Liver (tissue), 8 donors: ENCODE measurements at regions not wholly inside any gene's neighbourhood (a gene's known extent, or its start where the extent isn't known, plus 50 kb on each side); places are given as distances from the start of the nearest gene placed in this dataset.

ENCODE experiments used
- DNase-seq: peaks from one replicate; pipeline ENCODE4 v3.0.0-alpha.2; 2017; ENCODE audit warnings: low spot score
- H3K27ac ChIP-seq, 2 donors: one replicate each; pipeline ENCODE4 v1.7.0; 2013; ENCODE audit warnings: inconsistent platforms in 2 of 2, low read length in 2 of 2, control low read depth in 1 of 2, low read depth in 1 of 2, mild to moderate bottlenecking in 1 of 2
- H3K27me3 ChIP-seq, 4 donors: one replicate each; pipeline versions ENCODE4 v1.6.1 to v1.7.0; 2013; ENCODE audit warnings: low read length in 3 of 4, inconsistent platforms in 1 of 4, mild to moderate bottlenecking in 1 of 4, moderate library complexity in 1 of 4; ENCODE audit not compliant: control insufficient read depth in 4 of 4, insufficient read depth in 4 of 4
- H3K36me3 ChIP-seq, 4 donors: one replicate each; pipeline versions ENCODE4 v1.6.1 to v1.7.0; 2013; ENCODE audit warnings: low read length in 3 of 4, mild to moderate bottlenecking in 3 of 4, low read depth in 1 of 4, moderate library complexity in 1 of 4; ENCODE audit not compliant: control insufficient read depth in 4 of 4, insufficient read depth in 3 of 4
- H3K4me1 ChIP-seq, 4 donors: one replicate each; pipeline versions ENCODE4 v1.6.1 to v1.7.0; 2013; ENCODE audit warnings: low read length in 3 of 4, mild to moderate bottlenecking in 3 of 4, moderate library complexity in 1 of 4; ENCODE audit not compliant: control insufficient read depth in 4 of 4, insufficient read depth in 4 of 4
- H3K4me3 ChIP-seq, 3 donors: one replicate each; pipeline versions ENCODE4 v1.6.1 to v1.7.0; 2013; ENCODE audit warnings: low read length in 3 of 3, control low read depth in 1 of 3, low read depth in 1 of 3, mild to moderate bottlenecking in 1 of 3
- H3K9ac ChIP-seq, 2 donors: one replicate each; pipeline ENCODE4 v1.7.0; 2013; ENCODE audit warnings: low read length in 2 of 2, mild to moderate bottlenecking in 2 of 2, moderate library complexity in 2 of 2, control low read depth in 1 of 2, low read depth in 1 of 2
- H3K9me3 ChIP-seq, 4 donors: one replicate each; pipeline versions ENCODE4 v1.6.1 to v1.7.0; 2013; ENCODE audit warnings: low read length in 3 of 4; ENCODE audit not compliant: control insufficient read depth in 4 of 4
- ATF3 ChIP-seq: IDR thresholded peaks from 2 replicates; pipeline ENCODE4 v1.6.1; 2016; ENCODE audit warnings: antibody characterized with exemption
- CTCF ChIP-seq: fragments of 150-350 bp; IDR thresholded peaks from 2 replicates; pipeline ENCODE4 v1.5.1; 2017; ENCODE audit warnings: improper control_type of control experiment, low read depth, low read length; ENCODE audit not compliant: missing input control
- EGR1 ChIP-seq, 2 donors: IDR thresholded peaks; 2 replicates each; pipeline ENCODE4 v1.6.1; 2016 to 2018; ENCODE audit warnings: antibody characterized with exemption in 2 of 2, low read depth in 2 of 2
- FOXA1 ChIP-seq: IDR thresholded peaks from 2 replicates; pipeline ENCODE4 v1.6.1; 2016; ENCODE audit warnings: antibody characterized with exemption
- FOXA2 ChIP-seq: IDR thresholded peaks from 2 replicates; pipeline ENCODE4 v1.6.1; 2016; ENCODE audit warnings: antibody characterized with exemption
- GABPA ChIP-seq, 2 donors: IDR thresholded peaks in 1 of 2; conservative IDR thresholded peaks in 1 of 2; 2 replicates each; pipeline ENCODE4 v1.6.1; 2016; ENCODE audit warnings: antibody characterized with exemption in 2 of 2, mild to moderate bottlenecking in 1 of 2, moderate library complexity in 1 of 2
- HNF4A ChIP-seq, 2 donors: conservative IDR thresholded peaks; 2 replicates each; pipeline ENCODE4 v1.6.1; 2016; ENCODE audit warnings: antibody characterized with exemption in 2 of 2, mild to moderate bottlenecking in 2 of 2
- HNF4G ChIP-seq: IDR thresholded peaks from 2 replicates; pipeline ENCODE4 v1.6.1; 2016; ENCODE audit warnings: antibody characterized with exemption
- JUND ChIP-seq, 2 donors: IDR thresholded peaks; 2 replicates each; pipeline ENCODE4 v1.6.1; 2016; ENCODE audit warnings: antibody characterized with exemption in 2 of 2
- MAX ChIP-seq: IDR thresholded peaks from 2 replicates; pipeline ENCODE4 v1.6.1; 2016; ENCODE audit warnings: antibody characterized with exemption
- NR2F2 ChIP-seq: IDR thresholded peaks from 2 replicates; pipeline ENCODE4 v1.6.1; 2016; ENCODE audit warnings: antibody characterized with exemption
- RAD21 ChIP-seq, 2 donors: IDR thresholded peaks; 2 replicates each; pipeline ENCODE4 v1.6.1; 2016; ENCODE audit warnings: antibody characterized with exemption in 2 of 2, mild to moderate bottlenecking in 2 of 2
- REST ChIP-seq: IDR thresholded peaks from 2 replicates; pipeline ENCODE4 v1.6.1; 2016; ENCODE audit warnings: antibody characterized with exemption, mild to moderate bottlenecking
- RXRA ChIP-seq, 2 donors: IDR thresholded peaks; 2 replicates each; pipeline ENCODE4 v1.6.1; 2017 to 2018; ENCODE audit warnings: antibody characterized with exemption in 2 of 2, mild to moderate bottlenecking in 1 of 2
- SP1 ChIP-seq: IDR thresholded peaks from 2 replicates; pipeline ENCODE4 v1.6.1; 2018; ENCODE audit warnings: antibody characterized with exemption, mild to moderate bottlenecking
- TAF1 ChIP-seq: conservative IDR thresholded peaks from 2 replicates; pipeline ENCODE4 v1.6.1; 2016; ENCODE audit warnings: antibody characterized with exemption, mild to moderate bottlenecking
- YY1 ChIP-seq: IDR thresholded peaks from 2 replicates; pipeline ENCODE4 v1.6.1; 2016; ENCODE audit warnings: antibody characterized with exemption, mild to moderate bottlenecking
- ZBTB33 ChIP-seq: IDR thresholded peaks from 2 replicates; pipeline ENCODE4 v1.6.1; 2016; ENCODE audit warnings: antibody characterized with exemption
- WGBS: extraction: QIAGEN DNeasy Blood & Tissue Kit; methylation state at CpG from one replicate; pipeline ENCODE4 v1.1.7; 2013; 5-methylcytosine and 5-hydroxymethylcytosine counted together
- donor health status: healthy.
- donor health status: healthy.
- donor health status: healthy.
- donor health status: healthy.
- donor health status: healthy.

- Histone ChIP-seq H3K9ac (no peak overlapping the region), H3K4me3 (no peak overlapping the region), H3K27me3 (no peaks in the 10 kb centered on the region), H3K4me1 (no peaks in the 10 kb centered on the region), H3K9me3 (no peaks in the 10 kb centered on the region), H3K27ac (no peak overlapping the region), H3K36me3 (no peaks in the 10 kb centered on the region)
- 26% methylated on average over 2 of the region's 2 CpGs for WGBS
- DNase-seq, result no peak
- TF ChIP-seq RXRA (IDR thresholded peaks at IDR 0.05), result no peak
- TF ChIP-seq RAD21 (IDR thresholded peaks at IDR 0.05), result peak; percentile 52 to 69
These were observed 340.9 kb upstream of the CTSO start for GRCh38 chr4:156294577-156294976.

GRCh38 chr4:156293657-156294297 lies 340.1 kb upstream of the CTSO start:
- Histone ChIP-seq H3K27ac (no peak overlapping the region), H3K4me1 (no peaks in the 10 kb centered on the region), H3K9me3 (no peaks in the 10 kb centered on the region), H3K4me3 (no peak overlapping the region), H3K36me3 (no peaks in the 10 kb centered on the region), H3K27me3 (no peaks in the 10 kb centered on the region), H3K9ac (no peak overlapping the region)
- TF ChIP-seq FOXA2, result no peak
- no peak for TF ChIP-seq ATF3
- no peak for TF ChIP-seq RAD21 (IDR thresholded peaks at IDR 0.05)
- no peak for TF ChIP-seq YY1
- no peak for TF ChIP-seq FOXA1
- no peak for TF ChIP-seq HNF4A (conservative IDR thresholded peaks at IDR 0.05)
- TF ChIP-seq JUND (IDR thresholded peaks at IDR 0.05), result no peak
- no peak for TF ChIP-seq SP1
- no peak for TF ChIP-seq NR2F2
- TF ChIP-seq ZBTB33, result no peak
- no peak for TF ChIP-seq EGR1 (IDR thresholded peaks at IDR 0.05; ENCODE audit: low read depth in 2 of 2)
- no peak for TF ChIP-seq CTCF
- TF ChIP-seq TAF1, result no peak
- TF ChIP-seq MAX, result no peak
- no peak for TF ChIP-seq HNF4G
- no peak for TF ChIP-seq RXRA (IDR thresholded peaks at IDR 0.05)
- no peak for TF ChIP-seq REST
- TF ChIP-seq GABPA (IDR thresholded peaks at IDR 0.05 in 1 of 2, conservative IDR thresholded peaks at IDR 0.05 in 1 of 2), result no peak
- DNase-seq, result no peak
- WGBS, result 82% methylated on average over 1 of the region's 1 CpG
